Hepatocyte (in vitro differentiated cells): ENCODE measurements at regions not wholly inside any gene's neighbourhood (a gene's known extent, or its start where the extent isn't known, plus 50 kb on each side); places are given as distances from the start of the nearest gene placed in this dataset.

Experiments
- DNase-seq: peaks from one replicate; pipeline ENCODE4 v3.0.0-alpha.2; 2016; ENCODE audit warnings: low spot score
- H2AFZ ChIP-seq: fragments of 200-600 bp; sonication (generic); 2 replicates; pipeline ENCODE4 v1.6.0; 2016; ENCODE audit warnings: antibody characterized with exemption, mild to moderate bottlenecking
- H3K27ac ChIP-seq: fragments of 200-600 bp; sonication (generic); 2 replicates; pipeline ENCODE4 v1.5.1; 2016; ENCODE audit warnings: mild to moderate bottlenecking
- H3K27me3 ChIP-seq: fragments of 200-600 bp; sonication (generic); 2 replicates; pipeline ENCODE4 v1.6.1; 2016
- H3K36me3 ChIP-seq: fragments of 200-600 bp; sonication (generic); replicated peaks from 2 replicates; pipeline ENCODE4 v1.5.1; 2016; ENCODE audit warnings: low read depth; ENCODE audit not compliant: insufficient read depth
- H3K4me1 ChIP-seq: fragments of 200-600 bp; sonication (generic); 2 replicates; pipeline ENCODE4 v1.5.1; 2016; ENCODE audit warnings: mild to moderate bottlenecking, moderate library complexity; ENCODE audit not compliant: insufficient read depth
- H3K4me2 ChIP-seq: fragments of 200-600 bp; sonication (generic); 2 replicates; pipeline ENCODE4 v1.6.0; 2016
- H3K4me3 ChIP-seq: fragments of 200-600 bp; sonication (generic); 2 replicates; pipeline ENCODE4 v1.5.1; 2016; ENCODE audit warnings: mild to moderate bottlenecking
- H3K79me2 ChIP-seq: fragments of 200-600 bp; sonication (generic); 2 replicates; pipeline ENCODE4 v1.6.0; 2017; ENCODE audit warnings: mild to moderate bottlenecking
- H3K9me2 ChIP-seq: fragments of 200-600 bp; sonication (generic); replicated peaks from 2 replicates; pipeline ENCODE4 v1.6.0; 2017; ENCODE audit warnings: mild to moderate bottlenecking; ENCODE audit not compliant: insufficient read depth
- H3K9me3 ChIP-seq: fragments of 200-600 bp; sonication (generic); 2 replicates; pipeline ENCODE4 v1.5.1; 2016; ENCODE audit warnings: low read depth, mild to moderate bottlenecking
- H4K20me1 ChIP-seq: fragments of 200-600 bp; sonication (generic); 2 replicates; pipeline ENCODE4 v1.6.0; 2016; ENCODE audit warnings: mild to moderate bottlenecking; ENCODE audit not compliant: insufficient read depth, poor library complexity, severe bottlenecking
- CTCF ChIP-seq: fragments of 200-600 bp; sonication (generic); IDR thresholded peaks from 2 replicates; pipeline ENCODE4 v1.5.1; 2016; ENCODE audit warnings: antibody characterized with exemption, mild to moderate bottlenecking; ENCODE audit not compliant: poor library complexity
- EZH2 ChIP-seq: fragments of 200-600 bp; sonication (generic); IDR thresholded peaks from 2 replicates; pipeline ENCODE4 v1.6.1; 2016; ENCODE audit warnings: antibody characterized with exemption, mild to moderate bottlenecking, borderline replicate concordance
- EZH2phosphoT487 ChIP-seq: fragments of 200-600 bp; sonication (generic); IDR thresholded peaks from one replicate; pipeline ENCODE4 v1.6.1; 2018; ENCODE audit warnings: antibody characterized with exemption, mild to moderate bottlenecking, low read depth, moderate library complexity; ENCODE audit not compliant: unreplicated experiment, severe bottlenecking
- whole genome bisulfite sequencing: methylation state at CpG from one replicate; pipeline ENCODE4 v1.1.6; 2016; ENCODE audit warnings: low lambda C conversion rate; ENCODE audit errors: missing lambda C conversion rate; 5-methylcytosine and 5-hydroxymethylcytosine counted together

GRCh38 chr12:105466231-105466900 lies 135.9 kb downstream of the C12orf75 start:
- H4K20me1 ChIP-seq, result no peaks in the 10 kb centered on the region
- WGBS, result 76% methylated on average over 5 of the region's 5 CpGs

GRCh38 chr12:105466901-105467598 lies 136.6 kb downstream of the C12orf75 start:
- Histone ChIP-seq H3K27me3 (no peaks in the 10 kb centered on the region), H3K27ac (no peak overlapping the region), H3K79me2 (no peaks in the 10 kb centered on the region), H3K4me3 (no peak overlapping the region), H3K36me3 (no peaks in the 10 kb centered on the region), H4K20me1 (no peaks in the 10 kb centered on the region), H3K9me3 (no peaks in the 10 kb centered on the region), H3K4me1 (peaks cover 3% of the 10 kb centered on the region), H2AFZ (no peak overlapping the region), H3K4me2 (no peak overlapping the region), H3K9me2 (no peaks in the 10 kb centered on the region)
- no peak for DNase-seq
- 84% methylated on average over 7 of the region's 7 CpGs for WGBS
- TF ChIP-seq CTCF (no peak), EZH2phosphoT487 (no peak), EZH2 (no peak)

More at GRCh38 chr12:105466231-105466900, 135.9 kb downstream of the C12orf75 start:
- TF ChIP-seq EZH2 (no peak), CTCF (no peak), EZH2phosphoT487 (no peak)
- Histone ChIP-seq H2AFZ (no peak overlapping the region), H3K4me2 (no peak overlapping the region), H3K4me1 (peaks cover 3% of the 10 kb centered on the region), H3K4me3 (no peak overlapping the region), H3K9me3 (no peaks in the 10 kb centered on the region), H3K79me2 (no peaks in the 10 kb centered on the region), H3K9me2 (no peaks in the 10 kb centered on the region), H3K27me3 (no peaks in the 10 kb centered on the region), H3K36me3 (no peaks in the 10 kb centered on the region), H3K27ac (no peak overlapping the region)
- DNase-seq, result no peak

DNA sequence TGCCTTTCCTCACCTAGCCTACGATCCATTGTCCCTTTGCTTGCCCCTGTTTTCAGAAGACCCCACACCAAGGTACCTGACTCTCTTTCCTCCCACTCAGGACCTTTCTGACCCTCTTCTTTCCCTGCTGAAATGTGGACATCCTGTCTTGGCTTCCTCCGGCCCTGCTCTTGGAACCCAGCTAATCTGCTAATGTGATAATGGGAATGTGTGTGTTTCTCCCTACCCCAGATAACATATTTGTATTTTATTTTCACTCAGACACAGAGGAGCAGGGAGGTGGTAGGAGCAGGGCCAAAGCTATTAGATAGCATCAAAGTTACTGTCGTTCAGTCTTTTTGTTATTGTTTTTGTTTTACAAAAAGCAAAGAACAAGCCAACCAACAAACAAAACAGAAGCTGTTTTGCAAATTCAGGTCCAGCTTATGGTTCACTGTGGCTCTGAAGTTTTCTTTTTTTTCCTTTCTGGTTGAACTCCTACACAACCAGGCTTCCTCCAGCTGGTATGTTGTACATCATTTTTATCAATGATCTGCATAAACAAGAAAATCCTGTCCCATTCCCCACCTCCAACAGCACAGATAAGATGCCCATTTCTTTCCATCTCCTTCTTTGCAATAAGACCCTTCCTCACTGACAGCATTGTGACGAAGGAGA lies 137.3 kb downstream of the C12orf75 start:
- Histone ChIP-seq H3K4me2 (no peak overlapping the region), H3K36me3 (no peaks in the 10 kb centered on the region), H3K27me3 (no peaks in the 10 kb centered on the region), H3K4me1 (peaks cover 3% of the 10 kb centered on the region), H3K4me3 (no peak overlapping the region), H3K79me2 (no peaks in the 10 kb centered on the region), H3K9me2 (no peaks in the 10 kb centered on the region), H2AFZ (no peak overlapping the region), H3K9me3 (no peaks in the 10 kb centered on the region), H3K27ac (no peak overlapping the region), H4K20me1 (no peaks in the 10 kb centered on the region)
- whole genome bisulfite sequencing, result 64% methylated on average over 4 of the region's 4 CpGs
- no peak for TF ChIP-seq EZH2
- TF ChIP-seq EZH2phosphoT487, result no peak
- TF ChIP-seq CTCF, result no peak
- no peak for DNase-seq
